OCI-LY7 (cell line): ENCODE measurements at regions not wholly inside any gene's neighbourhood (a gene's known extent, or its start where the extent isn't known, plus 50 kb on each side); places are given as distances from the start of the nearest gene placed in this dataset.

ENCODE experiments used
- CTCF ChIP-seq: fragments of 200-600 bp; sonication (generic); conservative IDR thresholded peaks from 2 replicates; pipeline ENCODE4 v1.5.1; 2014; ENCODE audit warnings: mild to moderate bottlenecking, antibody characterized with exemption, low read length, moderate library complexity, mixed read lengths
- EZH2phosphoT487 ChIP-seq: fragments of 200-600 bp; sonication (generic); IDR thresholded peaks from 2 replicates; pipeline ENCODE4 v1.6.1; 2018; ENCODE audit warnings: low read depth, borderline replicate concordance, mild to moderate bottlenecking, mixed run types, antibody characterized with exemption, low read length, moderate library complexity, mixed read lengths

- no peak for TF ChIP-seq CTCF
- TF ChIP-seq EZH2phosphoT487 = no peak
These were observed 407.0 kb downstream of the PTPRU start for GRCh38 chr1:29643281-29643680.
